Keratinocyte (primary cell): ENCODE measurements at regions not wholly inside any gene's neighbourhood (a gene's known extent, or its start where the extent isn't known, plus 50 kb on each side); places are given as distances from the start of the nearest gene placed in this dataset.
"Not testable (repeated sequence)": the region's sequence is repeated elsewhere in the genome, so short reads cannot be mapped to it uniquely, and the experiment has no call there.

Source experiments
- DNase-seq: peaks from one replicate; pipeline ENCODE4 v3.0.0-alpha.2; 2011; ENCODE audit warnings: low read depth, missing footprints, low spot score
- FAIRE-seq: peaks from 2 replicates; lab custom pipeline; 2011; peaks lifted over from hg19 to GRCh38; lab: Jason Lieb, UNC
- H2AFZ ChIP-seq: 2 replicates; pipeline ENCODE4 v1.6.0; 2012; ENCODE audit warnings: low read length, control low read depth, inconsistent platforms; ENCODE audit not compliant: control insufficient read depth
- H3K27ac ChIP-seq: 2 replicates; pipeline ENCODE4 v1.5.1; 2011; ENCODE audit warnings: low read length; ENCODE audit not compliant: control insufficient read depth, insufficient read depth
- H3K27me3 ChIP-seq: 3 replicates; pipeline ENCODE4 v1.6.0; 2011; ENCODE audit warnings: low read length; ENCODE audit not compliant: control insufficient read depth, insufficient read depth; ENCODE audit errors: extremely low read depth
- H3K36me3 ChIP-seq, 2 experiments: 2 replicates in 1 of 2; 3 replicates in 1 of 2; pipeline ENCODE4 v1.5.1; 2011; ENCODE audit warnings: low read length in 2 of 2, mild to moderate bottlenecking in 1 of 2; ENCODE audit not compliant: control insufficient read depth in 2 of 2, insufficient read depth in 2 of 2; ENCODE audit errors: extremely low read depth in 1 of 2
- H3K4me1 ChIP-seq: 3 replicates; pipeline ENCODE4 v1.5.1; 2011; ENCODE audit warnings: low read length; ENCODE audit not compliant: control insufficient read depth, insufficient read depth; ENCODE audit errors: extremely low read depth
- H3K4me2 ChIP-seq: 3 replicates; pipeline ENCODE4 v1.6.0; 2011; ENCODE audit warnings: low read depth, low read length; ENCODE audit not compliant: control insufficient read depth, insufficient read depth; ENCODE audit errors: extremely low read depth
- H3K4me3 ChIP-seq, 3 experiments: fragments of 200-600 bp in 1 of 3; sonication (generic) in 1 of 3; 2 replicates in 2 of 3; 3 replicates in 1 of 3; pipeline ENCODE4 v1.5.1; 2011 to 2016; ENCODE audit warnings: low read length in 3 of 3, mild to moderate bottlenecking in 3 of 3, control low read depth in 2 of 3, inconsistent platforms in 1 of 3, low read depth in 1 of 3, mixed read lengths in 1 of 3, mixed run types in 1 of 3, moderate library complexity in 1 of 3; ENCODE audit not compliant: control insufficient read depth in 2 of 3, insufficient read depth in 2 of 3; ENCODE audit errors: extremely low read depth in 1 of 3
- H3K79me2 ChIP-seq: 2 replicates; pipeline ENCODE4 v1.6.0; 2012; ENCODE audit warnings: low read length; ENCODE audit not compliant: control insufficient read depth, insufficient read depth
- H3K9ac ChIP-seq: 3 replicates; pipeline ENCODE4 v1.6.0; 2011; ENCODE audit warnings: low read length; ENCODE audit not compliant: control insufficient read depth, insufficient read depth; ENCODE audit errors: extremely low read depth
- H3K9me1 ChIP-seq: 3 replicates; pipeline ENCODE4 v1.6.0; 2011; ENCODE audit warnings: low read length; ENCODE audit not compliant: control insufficient read depth, insufficient read depth; ENCODE audit errors: extremely low read depth
- H3K9me3 ChIP-seq: 2 replicates; pipeline ENCODE4 v1.5.1; 2012; ENCODE audit warnings: low read depth, low read length; ENCODE audit not compliant: control insufficient read depth
- H4K20me1 ChIP-seq: 3 replicates; pipeline ENCODE4 v1.6.0; 2011; ENCODE audit warnings: low read length; ENCODE audit not compliant: control insufficient read depth, insufficient read depth; ENCODE audit errors: extremely low read depth
- CTCF ChIP-seq, 3 experiments: IDR thresholded peaks in 1 of 3; conservative IDR thresholded peaks in 1 of 3; optimal IDR thresholded peaks in 1 of 3; 2 replicates in 2 of 3; 3 replicates in 1 of 3; pipeline versions ENCODE3 to v1.5.1; 2011; ENCODE audit warnings: low read length in 3 of 3, mild to moderate bottlenecking in 3 of 3, moderate library complexity in 2 of 3, control low read depth in 1 of 3, inconsistent platforms in 1 of 3; ENCODE audit not compliant: insufficient read depth in 2 of 3; ENCODE audit errors: extremely low read depth in 1 of 3
- EZH2 ChIP-seq: IDR thresholded peaks from one replicate; pipeline ENCODE4 v1.6.1; 2012; ENCODE audit warnings: inconsistent platforms, mild to moderate bottlenecking, low read length, moderate library complexity
- dilution Hi-C: fragments of 300-500 bp; cut with MboI; formaldehyde crosslinking; loops from one replicate; pipeline ENCODE4 v1.7.0; 2020; ENCODE audit warnings: low sequenced_read_pairs; ENCODE audit not compliant: extremely low pct_ligation_motif_present

- Histone ChIP-seq H3K4me1 (no peaks in the 10 kb centered on the region), H3K27me3 (no peaks in the 10 kb centered on the region), H3K79me2 (no peaks in the 10 kb centered on the region), H3K4me2 (no peak overlapping the region), H3K4me3 (no peak overlapping the region), H3K9ac (no peak overlapping the region), H3K9me3 (peaks cover 3% of the 10 kb centered on the region), H2AFZ (no peak overlapping the region), H3K9me1 (no peaks in the 10 kb centered on the region), H3K36me3 (no peaks in the 10 kb centered on the region), H3K27ac (no peak overlapping the region), H4K20me1 (no peaks in the 10 kb centered on the region)
- dilution Hi-C loops: no loop called here
- no peak for DNase-seq
- no peak for TF ChIP-seq CTCF (optimal IDR thresholded peaks at IDR 0.05 in 1 of 3, IDR thresholded peaks at IDR 0.05 in 1 of 3, conservative IDR thresholded peaks at IDR 0.05 in 1 of 3; ENCODE audit: extremely low read depth in 1 of 3, insufficient read depth in 2 of 3, low read length in 3 of 3)
- TF ChIP-seq EZH2: no peak
- no peak for FAIRE-seq
Measured at GRCh38 chr2:2581331-2582159, 250.5 kb upstream of the MYT1L start.

- H3K27ac ChIP-seq, H3K4me1 ChIP-seq, H3K4me3 ChIP-seq, H3K36me3 ChIP-seq, H3K4me2 ChIP-seq, DNase-seq, H3K79me2 ChIP-seq, H4K20me1 ChIP-seq, H3K9ac ChIP-seq, H3K27me3 ChIP-seq, dilution Hi-C loops, H3K9me1 ChIP-seq, H2AFZ ChIP-seq, FAIRE-seq, H3K9me3 ChIP-seq: not testable (repeated sequence)
Measured at GRCh38 chr2:2580841-2581240, 249.8 kb upstream of the MYT1L start.

- no peaks in the 10 kb centered on the region for H4K20me1 ChIP-seq
- no peak overlapping the region for H3K4me2 ChIP-seq
- dilution Hi-C loops: no loop called here
- TF ChIP-seq CTCF (optimal IDR thresholded peaks at IDR 0.05 in 1 of 3, IDR thresholded peaks at IDR 0.05 in 1 of 3, conservative IDR thresholded peaks at IDR 0.05 in 1 of 3; ENCODE audit: extremely low read depth in 1 of 3, insufficient read depth in 2 of 3, low read length in 3 of 3) (no peak), EZH2 (no peak)
- DNase-seq (no peak), FAIRE-seq (no peak)
- no peaks in the 10 kb centered on the region for H3K36me3 ChIP-seq
- no peak overlapping the region for H2AFZ ChIP-seq
- no peaks in the 10 kb centered on the region for H3K27me3 ChIP-seq
- no peaks in the 10 kb centered on the region for H3K4me1 ChIP-seq
- peaks cover 3% of the 10 kb centered on the region for H3K9me3 ChIP-seq
- H3K27ac ChIP-seq: no peak overlapping the region
- H3K79me2 ChIP-seq: no peaks in the 10 kb centered on the region
- H3K9ac ChIP-seq: no peak overlapping the region
- no peaks in the 10 kb centered on the region for H3K9me1 ChIP-seq
- no peak overlapping the region for H3K4me3 ChIP-seq
Measured at GRCh38 chr2:2580341-2580740, 249.3 kb upstream of the MYT1L start.
